ENCODE measurements at regions not wholly inside any gene's neighbourhood (a gene's known extent, or its start where the extent isn't known, plus 50 kb on each side); places are given as distances from the start of the nearest gene placed in this dataset.
"Not testable (repeated sequence)": the region's sequence is repeated elsewhere in the genome, so short reads cannot be mapped to it uniquely, and the experiment has no call there.

GRCh38 chr10:118968482-118968881 is 61.0 kb upstream of the NANOS1 start:
- no peak for DNase-seq

DNA sequence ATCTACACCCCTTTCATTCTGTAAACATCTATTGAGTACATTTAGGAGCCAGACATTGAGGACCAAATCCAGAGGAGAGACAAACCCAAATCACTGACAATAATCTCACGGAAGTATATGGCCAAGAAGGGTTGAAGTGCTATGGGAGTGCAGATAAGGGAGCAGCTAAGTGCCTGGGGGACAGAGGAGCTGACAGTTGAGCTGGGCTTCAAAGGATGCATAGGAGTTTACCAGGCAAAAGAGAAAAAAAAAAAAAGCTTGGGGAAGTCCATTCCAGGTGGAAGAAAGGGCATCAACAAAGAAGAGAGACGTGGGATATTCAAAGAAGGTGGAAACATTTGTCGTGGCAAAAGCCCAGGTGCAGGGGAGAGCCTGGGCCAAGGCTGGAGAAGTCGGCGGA is 60.5 kb upstream of the NANOS1 start:
- no peak for DNase-seq

GRCh38 chr10:118970770-118971169 is 58.7 kb upstream of the NANOS1 start:
- no peak for DNase-seq

DNA sequence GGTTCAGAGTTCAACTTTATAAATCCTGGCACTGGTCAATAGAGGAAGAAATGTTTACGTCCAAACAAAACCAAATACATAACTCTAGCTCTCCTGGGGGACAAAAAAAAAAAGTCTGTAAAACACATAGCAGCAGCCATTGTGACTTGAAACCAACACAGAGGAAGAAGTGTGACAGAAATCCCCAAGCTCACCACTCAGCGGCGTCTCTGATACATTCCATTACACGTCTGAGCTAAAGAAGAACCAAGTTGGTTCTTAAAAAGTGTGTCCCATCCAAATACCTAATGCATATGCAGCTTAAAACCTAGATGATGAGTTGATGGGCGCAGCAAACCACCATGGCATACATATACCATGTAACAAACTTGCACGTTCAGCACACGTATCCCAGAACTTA is 58.3 kb upstream of the NANOS1 start:
- DNase-seq: no peak

DNA sequence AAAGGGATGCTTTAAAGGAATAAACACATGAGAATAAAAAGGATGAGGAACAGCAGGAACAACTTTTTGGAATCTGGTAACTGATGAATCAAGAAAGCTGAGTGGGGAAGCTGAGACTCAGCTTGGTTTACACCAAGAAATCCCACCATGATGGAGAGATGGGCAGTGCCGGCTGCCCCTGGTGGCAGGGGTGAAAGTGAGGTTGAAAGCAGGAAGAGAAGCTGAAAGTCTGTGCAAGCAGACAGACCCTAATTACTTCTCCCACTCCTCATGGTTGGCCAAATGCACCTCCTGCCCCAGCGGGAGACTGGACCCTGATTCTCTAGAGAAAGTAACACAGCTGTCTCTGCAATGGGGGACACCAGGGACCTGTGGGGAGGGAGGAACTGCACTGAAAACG is 57.6 kb upstream of the NANOS1 start:
- DNase-seq: no peak

DNA sequence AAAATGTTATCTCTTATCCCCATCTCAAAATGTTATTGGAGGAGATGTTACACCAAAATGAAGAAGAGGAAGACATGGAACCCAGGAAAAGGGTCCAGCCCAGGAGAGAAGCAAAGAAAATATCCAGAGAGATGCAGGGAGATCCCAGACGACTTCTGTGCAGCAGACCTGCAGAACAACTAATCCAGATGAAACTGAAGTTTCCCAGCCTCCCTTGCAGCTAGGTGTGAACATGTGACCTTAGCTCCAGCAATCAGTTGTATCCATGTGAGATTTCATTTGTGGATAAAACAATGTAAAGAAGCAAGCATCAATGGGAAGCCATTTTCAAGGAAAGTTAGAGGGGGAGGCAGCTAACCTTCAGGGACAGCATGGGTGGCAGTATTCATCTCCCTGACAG is 55.8 kb upstream of the NANOS1 start:
- DNase-seq: no peak

GRCh38 chr10:118974951-118975350 is 54.6 kb upstream of the NANOS1 start:
- DNase-seq: no peak

- not testable (repeated sequence) for DNase-seq
These were observed 53.3 kb upstream of the NANOS1 start for GRCh38 chr10:118976219-118976618.

- DNase-seq: no peak
These were observed 52.4 kb upstream of the NANOS1 start for GRCh38 chr10:118977022-118977599.

- no peak for DNase-seq
These were observed 51.7 kb upstream of the NANOS1 start for GRCh38 chr10:118977835-118978234.

DNA sequence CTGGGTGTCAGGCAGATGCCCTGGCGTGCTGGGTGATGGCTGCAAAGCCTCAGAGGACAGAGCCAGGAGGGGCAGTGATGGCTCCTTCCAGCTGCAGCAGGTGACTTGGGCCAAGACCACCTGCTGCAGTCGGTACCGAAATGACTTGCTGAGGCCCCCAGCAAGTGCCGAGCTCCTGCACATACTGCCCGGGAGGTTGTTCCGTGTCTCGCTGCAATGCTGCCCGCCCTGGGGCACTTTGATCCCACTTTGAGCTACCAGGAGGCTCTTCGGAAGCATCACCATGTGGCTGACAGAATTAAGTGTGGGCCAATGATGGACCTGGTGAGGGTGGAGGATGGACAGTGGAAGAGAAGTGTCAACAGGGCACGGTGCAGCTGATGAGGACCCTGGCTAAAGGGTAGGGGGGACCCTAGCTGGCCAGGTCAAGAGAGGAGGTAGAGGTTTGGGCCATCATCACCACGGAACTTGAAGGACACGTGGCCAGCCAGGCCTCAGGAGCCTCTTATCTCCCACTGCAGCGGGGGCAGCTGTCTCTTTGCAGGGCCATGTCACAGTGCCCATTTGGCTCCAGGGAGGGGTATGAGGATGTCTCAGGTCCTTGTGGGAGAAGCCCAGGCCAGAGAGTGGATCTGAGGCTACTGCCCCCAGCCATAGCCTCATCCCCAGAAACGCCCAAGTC is 51.1 kb upstream of the NANOS1 start:
- DNase-seq: no peak

DNA sequence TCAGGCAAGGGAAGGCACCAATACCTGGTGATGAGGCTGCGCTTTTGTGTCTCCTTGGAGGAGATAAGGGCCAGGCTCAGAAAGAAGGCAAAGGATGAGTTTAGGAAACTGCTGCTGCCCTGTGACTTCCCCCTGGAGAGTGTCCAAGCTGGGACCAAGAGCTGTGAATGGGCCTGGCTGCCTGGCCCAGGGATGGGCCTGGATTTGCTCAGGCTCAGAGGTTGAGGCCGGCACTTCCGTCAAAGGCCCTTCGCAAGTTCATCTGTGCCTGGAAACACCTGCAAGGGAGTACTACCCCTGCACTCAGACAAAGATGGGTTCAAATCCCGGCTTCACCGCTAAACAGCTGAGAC is 50.5 kb upstream of the NANOS1 start:
- DNase-seq: no peak

- DNase-seq: no peak
These were observed 49.9 kb upstream of the NANOS1 start for GRCh38 chr10:118979661-118980060.

Data from hematopoietic multipotent progenitor cell treated with erythropoietin and hydrocortisone succinate and interleukin-3 and kit ligand, for 8 days (in vitro differentiated cells).